Ishikawa (cell line): ENCODE measurements at regions not wholly inside any gene's neighbourhood (a gene's known extent, or its start where the extent isn't known, plus 50 kb on each side); places are given as distances from the start of the nearest gene placed in this dataset.

Experiments used
- EP300 ChIP-seq: IDR thresholded peaks from 2 replicates; pipeline ENCODE4 v1.6.1; 2012; ENCODE audit warnings: borderline replicate concordance
- FOXM1 ChIP-seq: IDR thresholded peaks from 2 replicates; pipeline ENCODE4 v1.6.1; 2012; ENCODE audit warnings: low read depth, borderline replicate concordance
- MAX ChIP-seq: IDR thresholded peaks from 2 replicates; pipeline ENCODE4 v1.6.1; 2012
- NFIC ChIP-seq: IDR thresholded peaks from 2 replicates; pipeline ENCODE4 v1.6.1; 2012
- TEAD4 ChIP-seq: IDR thresholded peaks from 2 replicates; pipeline ENCODE4 v1.6.1; 2012
- YY1 ChIP-seq: IDR thresholded peaks from 2 replicates; pipeline ENCODE4 v1.6.1; 2012; ENCODE audit warnings: low read depth

GRCh38 chr7:140263277-140263676, 86.5 kb upstream of the KDM7A start:
- TF ChIP-seq FOXM1 (no peak), YY1 (no peak), NFIC (no peak), EP300 (no peak), MAX (no peak), TEAD4 (no peak)
